Hematopoietic multipotent progenitor cell treated with erythropoietin and hydrocortisone succinate and interleukin-3 and kit ligand, for 4 days (in vitro differentiated cells): ENCODE measurements at regions not wholly inside any gene's neighbourhood (a gene's known extent, or its start where the extent isn't known, plus 50 kb on each side); places are given as distances from the start of the nearest gene placed in this dataset.

Experiments used
- DNase-seq: peaks from one replicate; pipeline ENCODE4 v3.0.0-alpha.2; 2015

DNA sequence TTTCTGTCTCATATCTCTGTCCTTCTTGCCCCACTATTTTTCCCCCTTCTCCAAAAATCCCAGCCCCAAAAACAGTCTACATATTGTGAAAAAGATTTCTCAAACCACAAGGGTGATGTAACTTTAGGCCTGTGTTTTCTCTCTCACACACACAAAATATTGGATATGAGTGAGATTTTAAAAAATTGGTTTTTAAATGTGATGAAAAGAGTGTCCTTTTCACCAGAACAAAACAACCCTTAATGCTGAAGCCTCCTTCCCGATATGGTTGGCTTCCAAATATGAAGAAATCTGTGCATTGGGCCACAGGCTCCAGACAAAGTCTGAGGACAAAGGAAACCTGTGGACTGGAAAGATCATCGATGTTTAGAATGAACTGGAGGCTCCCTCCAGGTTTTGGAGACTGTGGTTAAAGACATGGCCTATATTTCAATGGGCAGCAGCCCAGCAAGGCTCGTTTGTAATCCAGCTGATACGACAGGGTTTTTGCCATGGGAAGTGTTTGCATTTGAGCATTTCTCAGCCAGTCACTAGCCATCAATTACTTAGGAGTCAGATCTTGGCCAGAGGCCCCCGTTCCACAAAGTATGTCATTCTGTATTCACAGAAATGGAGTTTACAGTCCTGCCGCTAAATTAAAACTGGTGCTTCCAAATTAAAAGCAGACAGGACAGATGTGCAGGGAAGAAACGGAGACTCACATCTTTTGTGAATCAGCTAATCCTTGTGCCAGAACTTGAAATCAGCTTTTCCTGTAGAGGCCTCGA is 546.3 kb downstream of the EBF1 start:
- DNase-seq, result no peak

DNA sequence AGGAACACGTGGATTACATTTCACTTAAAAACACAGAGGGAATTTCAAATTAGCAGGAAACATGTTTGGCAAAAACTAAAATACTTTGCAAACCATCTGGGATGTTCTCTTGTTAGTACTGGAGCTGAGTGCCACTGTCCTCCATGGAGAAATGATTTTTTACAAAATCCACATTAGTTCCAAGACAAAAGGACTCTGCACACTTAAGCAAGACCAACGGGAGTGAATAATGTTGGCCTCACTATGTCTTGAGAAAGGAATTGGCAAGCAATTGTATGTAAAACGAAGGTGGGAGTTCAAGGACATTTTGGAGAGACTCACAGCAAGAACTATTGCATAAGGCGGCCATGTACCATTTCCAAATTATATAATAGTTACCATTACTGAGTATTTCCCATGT is 547.5 kb downstream of the EBF1 start:
- no peak for DNase-seq

DNA sequence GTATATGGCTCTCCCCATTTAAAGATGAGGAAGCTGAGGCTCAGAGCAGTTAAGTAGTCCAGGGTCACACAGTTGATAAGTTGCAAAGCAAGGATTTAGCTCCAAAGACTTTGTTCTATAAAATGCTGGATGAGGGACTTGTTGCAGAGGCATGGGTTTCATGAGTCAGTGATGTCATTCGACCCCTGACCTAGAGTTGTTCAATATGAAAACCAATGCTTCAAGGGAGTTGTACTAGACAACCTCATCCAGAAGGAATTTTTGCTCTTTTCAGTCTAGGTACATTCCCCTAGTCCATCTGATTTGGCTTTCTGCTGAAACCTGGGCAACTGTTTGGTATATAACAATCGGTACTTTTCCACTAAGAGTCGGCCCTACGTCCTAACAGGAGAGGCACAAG is 550.4 kb downstream of the EBF1 start:
- DNase-seq, result no peak

DNA sequence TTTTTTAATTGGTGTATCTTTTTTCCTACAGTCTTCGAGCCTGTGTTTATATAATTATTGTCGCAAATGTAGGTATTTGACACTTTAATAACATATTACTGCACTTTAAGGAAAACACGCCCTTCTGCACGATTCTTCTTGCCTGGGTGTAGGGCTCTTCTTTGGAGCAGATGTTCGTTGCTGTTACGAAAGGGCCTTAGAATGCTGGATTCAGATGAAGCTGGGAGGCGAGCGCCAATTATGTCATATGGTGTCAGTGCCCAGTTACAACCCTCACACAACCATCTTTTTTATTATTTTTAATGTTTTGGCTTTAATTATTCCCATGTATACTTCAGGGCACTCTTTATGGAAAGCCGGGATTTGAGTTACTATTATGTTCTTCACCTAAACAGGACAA is 553.0 kb downstream of the EBF1 start:
- no peak for DNase-seq

DNA sequence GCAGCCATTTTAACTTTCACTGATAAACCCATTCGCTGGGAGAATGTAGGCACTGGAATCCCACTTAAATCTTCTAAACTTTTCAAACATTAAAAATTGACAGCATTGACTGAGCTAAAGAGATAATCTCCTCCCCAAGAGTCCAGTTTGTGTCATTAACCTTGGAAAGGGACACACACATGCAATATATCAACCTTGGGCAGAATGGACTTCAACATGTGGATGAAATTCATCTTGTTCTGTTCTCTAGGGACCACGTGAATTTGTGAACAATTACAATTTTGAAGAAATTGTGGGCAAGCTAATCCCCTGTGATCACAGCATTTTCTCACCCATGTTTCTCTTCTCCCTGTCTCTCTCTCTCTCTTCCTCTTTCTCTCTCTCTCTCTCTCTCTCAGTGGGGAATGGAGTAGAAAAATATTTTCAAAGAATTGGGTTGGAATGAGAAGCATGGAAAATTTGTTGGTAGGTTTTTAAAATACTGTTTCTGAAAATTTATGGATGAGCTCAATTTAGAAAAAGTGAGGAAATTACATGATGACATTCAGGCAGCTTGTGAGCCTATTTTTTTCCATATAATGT is 553.7 kb downstream of the EBF1 start:
- no peak for DNase-seq

DNA sequence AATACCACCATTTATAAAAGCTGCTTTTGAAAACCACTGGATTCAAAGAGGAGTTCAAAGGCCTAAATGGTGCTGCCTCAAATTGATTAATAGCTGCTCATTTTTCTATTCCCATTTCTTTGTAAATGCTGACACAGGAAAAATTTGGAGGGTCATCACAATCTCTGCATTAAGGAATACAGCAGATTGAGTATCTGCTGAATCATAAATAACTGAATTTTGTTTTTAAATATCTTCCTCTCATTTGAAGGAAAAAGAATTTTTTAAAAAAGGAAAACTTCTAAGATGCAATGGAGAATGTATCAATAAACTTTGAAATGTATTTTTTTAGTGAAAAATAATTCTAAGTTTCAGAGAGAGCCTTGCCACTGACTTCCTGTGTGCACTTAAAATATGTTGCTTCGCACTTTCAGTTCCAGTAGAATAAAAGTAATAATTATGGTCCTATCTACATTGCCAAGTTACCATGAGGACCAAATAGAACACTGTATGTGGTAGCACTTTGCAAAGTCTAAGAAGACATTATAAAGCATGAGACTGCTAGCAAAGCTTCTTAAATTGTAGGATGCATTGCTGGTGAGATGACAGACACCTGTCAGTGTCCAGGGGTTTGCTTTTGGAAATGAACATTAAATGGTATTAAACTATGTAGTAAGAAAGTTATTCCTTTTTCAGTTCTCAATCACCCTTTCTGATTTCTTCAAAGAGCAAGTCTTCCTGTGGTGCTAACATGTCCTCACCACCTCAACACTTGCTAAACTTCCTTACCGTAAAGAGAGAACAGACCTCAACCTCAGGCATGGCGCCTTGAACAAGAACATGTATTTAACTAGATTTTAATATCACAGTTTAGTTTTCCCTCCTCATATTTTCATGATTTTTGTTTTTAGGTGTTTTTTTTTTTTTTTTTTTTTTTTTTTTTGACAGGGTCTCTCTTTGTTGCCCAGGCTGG is 555.1 kb downstream of the EBF1 start:
- DNase-seq, result no peak

DNA sequence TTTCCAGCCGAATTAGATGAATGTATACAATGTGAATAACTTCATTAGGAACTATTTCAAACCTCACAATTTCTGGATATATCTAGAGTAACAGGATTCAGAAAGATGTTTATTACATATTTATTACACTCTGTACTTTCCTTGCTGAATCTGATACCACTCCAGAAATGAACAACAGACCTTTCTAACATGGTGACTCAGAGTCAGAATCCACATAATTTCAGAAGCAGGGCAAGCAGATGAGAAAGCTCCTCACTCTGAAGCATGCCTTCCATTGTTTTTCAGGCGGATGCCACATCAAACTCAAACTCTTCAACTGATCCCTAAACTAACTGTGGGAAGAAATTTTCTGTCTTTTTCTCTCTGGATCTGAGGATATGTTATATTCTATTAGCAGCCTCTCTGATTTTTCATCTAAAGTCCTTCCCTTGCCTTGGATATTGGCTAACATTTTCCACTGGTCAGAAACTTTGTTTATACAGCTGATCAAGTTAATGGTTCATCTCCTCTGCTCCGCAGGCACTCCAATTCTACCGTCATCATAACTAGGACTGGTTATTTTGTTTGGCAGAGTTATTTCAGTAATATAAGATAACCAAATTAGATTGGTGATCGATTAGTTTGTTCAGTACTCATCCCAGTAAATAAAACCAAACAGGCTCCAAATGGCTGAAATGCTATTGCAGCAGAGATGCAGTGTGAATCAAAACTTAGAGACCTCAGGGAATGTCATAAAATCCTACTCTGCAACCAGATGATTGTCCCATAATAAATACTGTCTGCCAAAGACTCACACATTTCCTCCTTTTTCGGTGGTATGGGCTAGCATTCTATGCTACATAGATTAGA is 556.0 kb downstream of the EBF1 start:
- DNase-seq, result no peak

DNA sequence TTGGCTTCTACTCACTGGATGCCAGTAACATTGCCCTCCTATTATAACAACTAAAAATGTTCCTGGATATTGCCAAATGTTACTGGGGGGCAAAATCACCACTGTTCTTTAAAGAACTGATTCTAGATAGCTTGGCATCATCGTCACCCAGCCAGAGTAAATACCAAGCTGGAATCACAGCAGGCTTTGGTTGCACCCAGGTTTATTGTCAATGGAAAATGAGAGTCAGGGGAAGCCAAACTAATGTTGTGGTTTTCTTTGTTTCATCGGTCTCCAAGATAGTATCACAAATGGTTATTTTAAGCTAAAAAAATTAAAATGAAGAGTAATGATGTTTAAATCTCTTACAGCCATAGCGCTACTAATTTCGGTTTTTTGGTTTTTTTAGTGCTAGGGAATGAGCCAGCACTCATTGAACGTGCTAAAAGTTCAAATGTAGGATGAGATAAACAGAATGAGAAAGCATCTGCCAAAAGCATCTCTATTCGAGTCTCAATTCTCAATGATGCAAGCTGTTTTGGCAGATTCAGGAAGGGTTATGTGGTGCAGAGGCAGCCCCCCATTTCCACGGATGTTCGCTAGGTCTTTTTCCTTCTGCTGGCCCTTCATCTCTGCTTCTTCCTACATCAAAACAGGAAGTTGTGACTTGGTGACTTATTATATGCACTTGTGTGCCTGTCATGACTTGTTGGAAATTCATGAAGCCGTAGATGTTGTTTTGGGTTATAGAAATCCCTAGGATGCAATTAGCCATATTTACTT is 558.0 kb downstream of the EBF1 start:
- no peak for DNase-seq

DNA sequence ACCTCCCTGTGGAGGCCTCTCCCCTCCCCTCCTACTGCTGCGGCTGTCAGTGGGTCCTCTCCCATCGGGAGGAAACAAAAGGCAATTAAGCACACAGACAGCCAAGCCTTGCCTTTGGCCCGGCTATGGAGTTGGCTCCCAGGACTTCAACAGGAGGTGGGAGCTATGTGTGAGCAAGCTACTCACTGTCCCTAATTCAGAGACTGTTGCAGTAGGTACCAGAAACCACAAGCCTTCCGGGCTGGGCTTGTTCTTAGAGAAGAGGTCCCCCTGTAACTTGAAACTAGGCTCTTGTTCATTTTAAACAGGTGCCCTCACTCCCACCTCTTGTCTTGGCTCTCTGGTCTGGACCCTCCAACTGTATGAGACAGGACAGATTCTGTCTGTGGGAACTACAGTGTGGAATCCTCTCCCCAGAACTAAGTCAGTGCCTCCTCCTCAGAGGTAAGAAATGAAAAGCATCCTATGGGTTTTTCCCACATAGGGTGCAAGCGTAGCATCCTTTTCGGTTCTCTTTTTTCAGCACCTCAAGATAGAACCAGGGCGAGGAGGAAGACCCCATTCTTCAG is 561.1 kb downstream of the EBF1 start:
- DNase-seq, result no peak

DNA sequence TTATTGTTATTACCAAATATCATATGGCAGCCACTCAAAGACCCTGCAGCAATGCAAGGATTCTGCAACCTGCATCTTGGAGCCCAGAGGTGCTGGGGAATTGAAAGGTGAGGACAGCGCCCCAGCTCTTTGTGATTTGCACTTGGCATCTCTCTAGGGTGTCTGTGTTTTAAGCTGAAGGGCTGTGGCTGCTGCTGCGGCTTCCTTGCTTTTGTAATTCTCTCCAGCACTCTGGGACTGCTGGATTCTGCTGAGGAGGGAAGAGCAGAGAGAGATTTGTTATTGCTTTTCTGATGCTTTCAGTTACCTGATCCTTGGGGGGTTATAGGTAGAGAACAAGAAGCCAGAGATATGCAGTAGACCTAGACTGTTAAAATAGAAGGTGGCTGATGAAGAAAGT is 562.4 kb downstream of the EBF1 start:
- DNase-seq, result no peak

DNA sequence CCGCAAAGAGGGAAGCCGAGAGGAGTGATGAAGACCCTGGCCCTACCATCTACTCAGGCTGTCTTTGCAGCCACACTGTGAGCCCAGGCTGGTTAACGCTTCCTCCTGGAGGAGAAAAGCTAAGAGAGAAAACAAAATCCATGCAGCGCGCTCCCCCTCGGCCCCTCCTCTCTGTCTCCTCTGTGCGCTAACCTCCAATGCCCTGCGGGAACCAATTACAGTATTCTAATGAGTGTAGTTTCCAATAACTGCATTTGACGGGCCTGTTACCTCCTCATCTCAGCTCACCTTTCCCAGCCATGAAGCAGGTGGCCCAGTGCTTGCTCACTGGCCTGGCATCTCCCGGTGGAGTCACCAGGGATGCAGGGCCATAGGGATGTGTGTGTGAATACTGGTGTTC is 565.5 kb downstream of the EBF1 start:
- no peak for DNase-seq

DNA sequence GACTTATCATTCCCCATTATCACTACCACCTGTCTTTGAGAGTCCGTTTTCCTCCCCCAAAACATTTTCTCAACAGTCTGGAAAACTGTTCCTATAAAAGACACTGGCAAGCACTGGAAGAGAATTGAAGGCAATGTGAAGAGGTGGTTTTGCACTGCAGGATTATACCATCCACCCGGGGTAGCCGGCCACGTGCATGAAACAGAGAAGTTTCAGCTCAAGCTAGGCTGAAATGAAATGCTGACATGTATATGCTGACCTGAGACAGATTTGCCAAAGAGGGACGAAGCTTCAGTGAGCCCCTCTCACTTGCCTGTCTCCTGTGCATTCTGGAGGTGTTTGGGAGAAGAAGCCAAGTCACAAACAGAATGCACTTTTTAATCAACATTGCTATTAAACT is 567.0 kb downstream of the EBF1 start:
- no peak for DNase-seq

DNA sequence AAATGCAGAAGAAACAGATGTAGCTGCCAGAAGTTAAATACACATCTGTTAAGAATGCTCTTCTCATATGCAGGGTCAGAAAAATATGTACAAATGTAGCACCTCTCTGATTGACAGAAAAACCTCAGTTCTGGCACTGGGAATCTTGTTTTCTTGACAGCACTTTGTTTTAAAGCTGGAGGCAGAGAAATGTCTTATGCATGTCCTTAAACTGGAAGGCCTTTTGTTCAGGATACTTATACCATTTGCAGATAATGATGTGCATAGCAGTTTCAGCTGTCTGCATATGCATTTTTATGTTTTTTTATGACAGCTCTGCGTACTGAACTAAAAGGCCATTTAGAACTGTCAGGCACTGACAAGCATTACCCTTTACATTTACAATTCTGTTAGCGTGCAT is 567.9 kb downstream of the EBF1 start:
- no peak for DNase-seq

DNA sequence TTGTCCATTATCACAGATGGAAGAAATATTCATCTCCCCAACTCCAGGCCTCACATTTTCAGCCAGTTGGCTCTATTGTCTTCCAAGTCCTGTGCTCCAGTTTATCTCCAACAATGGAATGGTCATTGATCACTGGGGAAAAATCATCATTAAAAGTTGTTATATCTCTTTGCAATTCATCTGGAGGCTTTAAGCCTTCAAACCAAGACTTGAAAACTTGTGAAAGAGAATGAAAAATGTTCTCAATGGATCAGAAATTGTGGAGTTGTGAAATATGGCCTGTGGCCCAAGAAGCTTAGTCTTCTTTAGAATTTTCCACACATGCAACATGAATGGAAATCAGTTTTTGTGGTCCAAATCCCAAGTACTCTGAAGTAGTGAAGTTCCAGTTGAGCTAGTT is 569.6 kb downstream of the EBF1 start:
- no peak for DNase-seq

DNA sequence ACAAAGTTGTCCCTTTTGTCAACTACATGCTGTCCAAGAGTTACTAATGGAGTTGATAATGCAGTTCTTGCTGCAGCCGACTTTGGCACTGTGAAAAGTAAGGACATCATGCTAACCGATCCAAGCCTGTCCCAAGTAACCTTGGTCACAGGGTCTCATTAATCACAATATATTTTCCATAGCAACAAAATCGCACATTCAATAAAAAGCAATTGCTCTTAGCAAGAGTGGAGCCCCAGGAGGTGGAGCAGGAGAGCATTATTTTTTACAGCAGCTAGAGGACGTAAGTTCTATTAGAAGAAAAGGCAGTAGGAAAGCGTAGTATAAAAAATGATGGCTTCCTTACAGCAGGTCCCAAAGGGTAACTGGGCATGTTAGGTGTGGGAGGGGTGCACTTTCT is 570.3 kb downstream of the EBF1 start:
- DNase-seq, result no peak

DNA sequence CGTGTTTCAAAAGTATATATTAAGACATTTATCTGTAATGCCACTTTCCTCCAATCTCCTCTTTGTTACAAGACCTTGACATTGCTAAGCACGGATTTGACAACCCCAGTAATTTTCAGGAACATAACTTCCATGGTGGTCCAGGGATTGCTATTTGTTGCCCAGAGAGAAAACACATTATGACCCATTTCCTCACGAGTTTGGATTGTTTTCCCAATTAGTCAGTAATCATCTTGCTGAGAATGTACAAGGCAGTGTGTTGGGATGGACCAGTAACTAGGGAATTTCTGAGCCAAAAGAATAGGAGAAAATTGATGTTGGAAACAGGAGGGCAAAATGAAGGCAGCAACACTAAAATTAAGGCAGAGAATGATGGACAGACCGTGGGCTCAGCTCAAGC is 574.1 kb downstream of the EBF1 start:
- no peak for DNase-seq

DNA sequence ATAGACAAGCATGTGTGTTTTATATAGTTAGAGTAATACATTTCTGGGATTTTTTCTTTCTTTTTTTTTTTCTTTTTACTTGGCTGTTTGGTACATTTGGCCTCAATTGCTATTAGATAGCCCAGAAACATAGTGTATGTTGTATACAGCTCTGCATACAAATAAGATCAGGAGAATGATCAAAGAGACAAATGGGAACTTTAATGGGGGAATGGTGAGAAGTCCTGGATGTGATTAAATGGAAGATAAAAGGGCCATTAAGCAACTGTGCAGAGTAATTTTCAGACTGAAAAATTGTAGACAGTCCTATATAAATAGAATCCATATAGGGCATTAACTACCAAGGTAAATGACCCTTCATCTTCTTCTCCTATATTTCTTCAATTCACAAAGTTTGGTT is 575.6 kb downstream of the EBF1 start:
- DNase-seq, result no peak

DNA sequence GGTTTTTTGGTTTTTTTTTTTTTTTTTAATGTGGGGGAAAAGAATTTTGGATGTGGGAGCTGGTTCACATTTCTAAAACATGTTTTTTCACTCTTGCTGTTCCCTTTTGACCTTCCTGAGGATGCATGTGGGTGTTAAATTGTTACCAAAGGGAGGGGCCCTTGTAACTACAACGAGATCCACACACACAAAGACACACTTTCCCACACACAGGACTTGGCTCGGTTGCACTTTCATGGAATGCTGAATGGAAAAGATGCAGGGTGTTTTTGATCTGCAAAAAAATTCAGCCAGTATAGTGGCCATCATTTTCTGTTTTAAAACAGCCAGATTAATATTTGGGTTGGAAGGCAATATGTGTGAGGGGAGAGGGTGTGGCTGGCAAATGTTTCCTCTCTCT is 576.9 kb downstream of the EBF1 start:
- DNase-seq, result no peak

DNA sequence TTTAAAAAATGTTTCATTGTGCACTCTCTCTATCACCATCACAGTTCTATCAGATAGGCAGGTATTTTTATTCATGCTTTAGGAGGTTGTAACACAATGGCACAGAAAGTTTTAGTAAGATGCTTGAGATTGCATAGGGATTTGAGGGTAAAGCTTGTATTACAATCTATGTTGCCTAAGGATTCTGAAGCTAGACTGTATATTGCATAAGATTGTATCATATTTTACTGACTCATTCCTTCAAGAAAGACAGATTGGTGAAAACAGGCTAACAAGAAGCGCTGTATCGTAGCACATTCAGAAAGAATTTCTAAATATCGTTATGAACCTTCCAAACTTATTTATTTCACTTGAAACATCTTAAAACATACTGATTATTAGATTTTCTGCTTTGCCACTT is 577.7 kb downstream of the EBF1 start:
- DNase-seq, result no peak

DNA sequence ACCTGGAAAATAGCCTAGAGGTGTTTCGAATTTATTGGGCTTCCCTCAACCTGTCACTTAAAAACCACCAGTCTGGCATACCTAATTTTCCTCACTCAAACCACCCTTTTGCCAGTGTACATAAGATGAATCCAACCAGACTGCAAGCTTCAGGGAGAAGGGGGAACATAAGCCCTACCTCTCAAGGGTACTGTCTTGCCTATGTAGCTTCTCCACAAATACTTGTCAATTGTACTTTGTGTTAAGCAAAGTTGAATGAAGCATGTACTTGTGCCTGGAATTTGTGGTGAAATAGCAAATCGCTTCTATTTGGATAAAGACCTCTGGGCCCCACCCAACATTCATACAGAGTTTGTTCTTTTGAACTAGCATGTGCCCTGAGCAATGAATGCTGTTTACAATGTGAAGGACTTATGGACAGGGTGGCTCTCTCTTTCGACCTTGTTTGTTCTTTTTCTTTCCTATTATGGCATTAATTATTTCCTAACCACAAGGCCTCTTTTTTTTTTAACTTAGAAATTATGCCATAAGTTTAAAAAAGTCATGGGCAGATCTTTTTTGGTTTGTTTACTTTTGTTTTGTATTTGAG is 580.2 kb downstream of the EBF1 start:
- no peak for DNase-seq

DNA sequence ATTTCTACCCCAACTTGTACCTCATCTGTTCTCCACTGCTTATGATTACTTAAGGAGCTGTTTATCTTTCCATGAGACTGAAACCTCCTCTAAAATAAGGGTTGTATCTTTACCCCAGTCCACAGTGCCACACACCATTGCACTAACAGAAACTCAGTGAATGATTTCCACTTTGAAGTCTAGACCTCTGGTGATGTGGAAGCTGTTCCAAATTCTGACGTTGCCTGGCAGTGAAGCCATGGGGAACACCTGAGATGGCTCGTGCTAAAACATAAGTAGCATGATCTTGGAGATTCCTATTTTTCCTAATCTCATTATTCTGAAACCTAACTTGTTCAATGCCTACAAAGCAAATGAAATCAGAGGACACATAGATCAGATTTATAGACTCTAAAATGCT is 583.2 kb downstream of the EBF1 start:
- no peak for DNase-seq

DNA sequence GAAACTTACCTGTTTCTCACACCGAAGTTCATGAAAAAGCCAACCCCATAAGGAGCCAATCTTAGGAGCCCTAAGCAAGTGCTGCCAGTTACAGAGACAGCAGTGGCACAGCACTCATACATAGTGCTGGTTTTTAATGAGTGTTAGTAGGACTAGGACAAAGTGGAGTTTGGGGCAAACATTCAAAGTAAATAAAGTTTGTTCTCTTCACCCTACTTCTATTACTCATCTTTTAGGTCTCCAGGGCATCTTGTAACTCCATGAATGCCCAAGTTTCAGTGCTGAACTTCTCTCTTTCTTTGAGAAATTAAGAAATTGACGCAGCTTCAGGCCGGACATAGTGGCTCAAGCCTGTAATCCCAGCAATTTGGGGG is 584.7 kb downstream of the EBF1 start:
- DNase-seq, result no peak
